Gastroesophageal sphincter (tissue), 3 donors: ENCODE measurements at regions not wholly inside any gene's neighbourhood (a gene's known extent, or its start where the extent isn't known, plus 50 kb on each side); places are given as distances from the start of the nearest gene placed in this dataset.

Source experiments
- CTCF ChIP-seq, 4 experiments: fragments of 200-600 bp in 2 of 4; fragments of 450-650 bp in 2 of 4; sonication (generic) in 1 of 4; IDR thresholded peaks; one replicate each; pipeline ENCODE4 v1.5.1; 2017 to 2019; ENCODE audit warnings: antibody characterized with exemption in 4 of 4, mild to moderate bottlenecking in 2 of 4, moderate library complexity in 2 of 4
- EP300 ChIP-seq: sonication (generic); formaldehyde crosslinking; IDR thresholded peaks from one replicate; pipeline ENCODE4 v1.6.1; 2017; ENCODE audit warnings: antibody characterized with exemption, mild to moderate bottlenecking
- POLR2A ChIP-seq, 2 donors: fragments of 450-650 bp; IDR thresholded peaks; one replicate each; pipeline ENCODE4 v1.6.1; 2017; ENCODE audit warnings: antibody characterized with exemption in 2 of 2, mild to moderate bottlenecking in 2 of 2, moderate library complexity in 1 of 2

DNA sequence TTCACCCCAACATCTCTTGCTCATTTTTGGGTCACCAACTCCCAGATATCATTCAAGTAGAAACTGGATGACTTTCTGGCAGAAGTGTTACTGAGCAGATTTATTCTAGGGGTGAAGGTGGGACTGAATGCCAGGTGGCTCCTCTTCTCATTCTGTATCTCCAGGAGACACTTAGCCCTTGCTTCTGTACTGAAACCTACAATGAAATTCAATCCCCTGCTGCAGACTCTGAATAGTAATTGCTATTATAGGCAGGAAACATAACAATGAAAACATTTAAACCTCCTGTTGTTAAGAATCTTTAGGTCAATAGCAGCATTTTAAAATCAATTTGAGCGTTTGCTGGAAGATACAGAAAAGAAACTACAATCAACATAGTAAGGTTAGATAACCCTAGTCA is 879.4 kb upstream of the TENM4 start:
- TF ChIP-seq CTCF (IDR thresholded peaks at IDR 0.05) (no peak), EP300 (no peak), POLR2A (IDR thresholded peaks at IDR 0.05) (no peak)
